ENCODE measurements at regions not wholly inside any gene's neighbourhood (a gene's known extent, or its start where the extent isn't known, plus 50 kb on each side); places are given as distances from the start of the nearest gene placed in this dataset.

- H3K27me3 ChIP-seq (ENCODE audit: control insufficient read depth, insufficient read depth, low read length), result no peaks in the 10 kb centered on the region
- H3K9ac ChIP-seq, result no peak overlapping the region
- H3K4me1 ChIP-seq, result no peaks in the 10 kb centered on the region
- no peaks in the 10 kb centered on the region for H3K36me3 ChIP-seq (ENCODE audit: control insufficient read depth, insufficient read depth, low read length)
- H3K9me3 ChIP-seq (ENCODE audit: control insufficient read depth, low read length), result no peaks in the 10 kb centered on the region
- peak overlapping the region; percentile 74 for H3K27ac ChIP-seq
- no peak overlapping the region for H2AFZ ChIP-seq
- H3K4me3 ChIP-seq (ENCODE audit: low read depth, low read length), result no peak overlapping the region
- no peak for TF ChIP-seq CTCF (IDR thresholded peaks at IDR 0.05)
- no peak overlapping the region for H3K4me2 ChIP-seq (ENCODE audit: low read length)
- no peaks in the 10 kb centered on the region for H3K79me2 ChIP-seq
Observed at GRCh38 chr10:30536578-30536977, 93.0 kb downstream of the LYZL2 start.

GRCh38 chr10:30535677-30536076, 93.9 kb downstream of the LYZL2 start:
- no peak overlapping the region for H3K9ac ChIP-seq
- no peak overlapping the region for H3K4me3 ChIP-seq (ENCODE audit: low read depth, low read length)
- no peak overlapping the region for H3K27ac ChIP-seq
- H3K36me3 ChIP-seq (ENCODE audit: control insufficient read depth, insufficient read depth, low read length), result no peaks in the 10 kb centered on the region
- TF ChIP-seq CTCF (IDR thresholded peaks at IDR 0.05), result no peak
- no peaks in the 10 kb centered on the region for H3K79me2 ChIP-seq
- H3K27me3 ChIP-seq (ENCODE audit: control insufficient read depth, insufficient read depth, low read length), result no peaks in the 10 kb centered on the region
- no peaks in the 10 kb centered on the region for H3K4me1 ChIP-seq
- H3K4me2 ChIP-seq (ENCODE audit: low read length), result no peak overlapping the region
- no peak overlapping the region for H2AFZ ChIP-seq
- no peaks in the 10 kb centered on the region for H3K9me3 ChIP-seq (ENCODE audit: control insufficient read depth, low read length)

- H3K4me1 ChIP-seq, result no peaks in the 10 kb centered on the region
- no peak overlapping the region for H2AFZ ChIP-seq
- TF ChIP-seq CTCF (IDR thresholded peaks at IDR 0.05), result peak; percentile 92
- H3K27me3 ChIP-seq (ENCODE audit: control insufficient read depth, insufficient read depth, low read length), result no peaks in the 10 kb centered on the region
- no peaks in the 10 kb centered on the region for H3K79me2 ChIP-seq
- no peak overlapping the region for H3K4me3 ChIP-seq (ENCODE audit: low read depth, low read length)
- H3K36me3 ChIP-seq (ENCODE audit: control insufficient read depth, insufficient read depth, low read length), result no peaks in the 10 kb centered on the region
- H3K27ac ChIP-seq, result no peak overlapping the region
- H3K9me3 ChIP-seq (ENCODE audit: control insufficient read depth, low read length), result no peaks in the 10 kb centered on the region
- H3K4me2 ChIP-seq (ENCODE audit: low read length), result no peak overlapping the region
- H3K9ac ChIP-seq, result no peak overlapping the region
Observed at GRCh38 chr10:30534465-30535144, 94.9 kb downstream of the LYZL2 start.

GRCh38 chr10:30531751-30532530, 97.6 kb downstream of the LYZL2 start:
- no peaks in the 10 kb centered on the region for H3K4me1 ChIP-seq
- no peak overlapping the region for H3K4me3 ChIP-seq (ENCODE audit: low read depth, low read length)
- no peak overlapping the region for H3K27ac ChIP-seq
- H2AFZ ChIP-seq, result peak overlapping the region; percentile 20
- no peak overlapping the region for H3K4me2 ChIP-seq (ENCODE audit: low read length)
- no peaks in the 10 kb centered on the region for H3K36me3 ChIP-seq (ENCODE audit: control insufficient read depth, insufficient read depth, low read length)
- H3K9me3 ChIP-seq (ENCODE audit: control insufficient read depth, low read length), result no peaks in the 10 kb centered on the region
- no peak for TF ChIP-seq CTCF (IDR thresholded peaks at IDR 0.05)
- no peaks in the 10 kb centered on the region for H3K79me2 ChIP-seq
- no peaks in the 10 kb centered on the region for H3K27me3 ChIP-seq (ENCODE audit: control insufficient read depth, insufficient read depth, low read length)
- no peak overlapping the region for H3K9ac ChIP-seq
